Stimulated activated CD8-positive, alpha-beta memory T cell treated with anti-CD3 and anti-CD28 coated beads, Interleukin-2, amount 100 ng/mL, for 1 hour (primary cell): ENCODE measurements at regions not wholly inside any gene's neighbourhood (a gene's known extent, or its start where the extent isn't known, plus 50 kb on each side); places are given as distances from the start of the nearest gene placed in this dataset.

ENCODE experiments used
- DNase-seq, 2 donors: peaks; one replicate each; pipeline ENCODE4 v3.0.0-alpha.2; 2020; ENCODE audit warnings: low read depth in 2 of 2

DNA sequence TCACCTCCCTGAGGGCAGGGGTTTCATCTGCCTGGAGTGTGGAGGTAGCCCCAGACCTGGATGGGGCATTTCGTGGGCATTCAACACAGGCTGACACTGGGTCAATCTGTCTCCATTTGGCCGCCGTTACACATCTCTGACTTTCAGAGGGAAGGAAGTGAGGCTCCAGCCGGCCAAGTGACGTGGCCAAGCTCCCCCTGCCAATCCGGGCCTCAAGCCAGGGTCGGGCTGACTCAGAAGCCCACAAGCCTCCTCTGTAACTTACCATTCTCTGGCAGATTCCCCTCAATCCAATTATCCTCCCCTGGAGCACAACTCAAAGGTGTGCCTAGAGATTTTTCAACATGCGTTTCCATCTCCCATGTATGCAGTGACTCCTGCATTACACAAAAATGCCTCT lies 227.6 kb downstream of the KLF13 start:
- no peak for DNase-seq

DNA sequence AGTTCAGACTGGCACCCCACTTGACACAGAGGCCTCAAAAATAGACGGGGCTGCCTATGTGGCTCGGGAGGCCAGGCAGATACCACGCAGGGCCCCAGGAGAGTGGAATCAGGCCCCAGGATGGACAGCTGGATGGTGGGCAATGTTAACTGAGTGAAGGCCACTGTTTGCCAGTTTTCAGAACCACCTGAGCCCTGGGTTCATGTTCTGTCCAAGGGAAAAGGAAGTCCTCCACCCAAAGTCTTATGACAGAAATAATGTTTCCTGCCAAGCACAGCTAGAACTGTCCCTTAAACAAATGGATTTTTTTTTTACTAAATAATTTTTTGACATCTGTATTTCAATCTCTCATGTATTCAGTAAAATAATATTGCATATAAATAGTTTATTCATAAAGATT lies 228.4 kb downstream of the KLF13 start:
- DNase-seq, result no peak

DNA sequence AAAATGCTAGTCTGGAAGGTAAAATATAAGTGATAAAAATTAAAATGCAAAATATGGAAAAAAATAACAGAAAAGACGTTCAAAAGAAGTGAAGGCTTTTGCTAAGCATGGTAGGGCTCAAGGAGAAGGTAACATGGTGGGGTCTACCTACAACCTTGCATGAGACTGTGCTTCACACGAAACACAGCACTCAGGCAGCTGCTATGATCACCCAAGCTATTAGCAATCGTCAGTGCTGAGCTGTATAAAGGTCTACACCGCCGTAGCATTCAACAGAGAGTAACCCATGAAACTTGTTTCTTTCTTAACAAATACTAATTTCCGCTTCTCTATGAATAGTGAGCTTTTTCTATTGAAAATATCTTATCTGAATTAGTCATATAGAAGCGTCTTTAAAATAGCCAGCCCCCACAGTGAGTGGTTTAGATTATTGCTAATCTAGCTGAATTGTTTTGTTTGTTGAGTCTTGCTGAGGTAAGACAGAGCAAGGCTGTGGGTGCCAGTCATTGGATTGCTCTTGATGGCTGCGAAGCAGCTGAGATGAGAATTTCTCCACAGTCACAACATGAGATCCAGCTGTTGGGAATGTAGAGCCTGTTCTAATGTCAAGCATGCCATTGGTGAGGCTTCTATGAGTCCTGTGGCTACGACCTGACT lies 230.0 kb downstream of the KLF13 start:
- no peak for DNase-seq

DNA sequence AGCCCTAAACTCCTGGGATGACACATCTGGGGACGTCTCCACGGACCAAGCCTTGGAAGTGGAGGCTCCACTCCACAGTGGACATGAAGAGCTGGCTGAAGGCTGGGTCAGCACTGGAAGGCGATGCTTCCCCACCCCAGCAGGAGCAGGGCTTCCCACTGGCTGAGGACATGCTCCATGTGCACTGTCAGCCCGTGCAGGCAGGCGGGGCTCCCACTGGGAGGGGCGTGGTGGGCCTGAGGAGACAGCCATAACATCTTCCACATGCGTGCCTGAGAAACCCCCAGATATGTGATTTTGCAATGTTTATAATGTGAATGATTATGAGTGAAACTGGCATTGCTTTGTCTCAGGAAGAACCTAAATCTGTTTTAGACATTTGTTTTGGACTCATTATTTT lies 231.3 kb downstream of the KLF13 start:
- no peak for DNase-seq

DNA sequence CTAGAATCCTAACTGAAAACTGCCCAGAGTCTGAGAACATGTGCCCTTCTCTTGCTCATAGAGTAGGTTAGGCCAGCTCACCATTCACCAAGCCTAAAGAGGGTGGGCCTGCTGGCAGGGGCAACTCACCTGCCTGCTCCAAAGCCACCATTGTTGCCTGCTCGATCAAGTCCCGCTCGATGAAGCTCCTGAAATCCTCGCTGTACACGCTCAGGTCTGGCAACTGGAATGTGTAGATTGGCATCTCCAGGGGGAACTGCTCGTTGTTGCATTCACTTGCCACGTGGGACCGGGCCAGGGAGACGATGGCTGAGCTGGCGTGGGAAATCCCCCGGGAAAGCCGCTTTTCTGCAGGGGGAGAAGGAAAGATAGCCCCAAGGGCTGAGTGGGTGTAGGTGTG lies 232.2 kb downstream of the KLF13 start:
- no peak for DNase-seq

DNA sequence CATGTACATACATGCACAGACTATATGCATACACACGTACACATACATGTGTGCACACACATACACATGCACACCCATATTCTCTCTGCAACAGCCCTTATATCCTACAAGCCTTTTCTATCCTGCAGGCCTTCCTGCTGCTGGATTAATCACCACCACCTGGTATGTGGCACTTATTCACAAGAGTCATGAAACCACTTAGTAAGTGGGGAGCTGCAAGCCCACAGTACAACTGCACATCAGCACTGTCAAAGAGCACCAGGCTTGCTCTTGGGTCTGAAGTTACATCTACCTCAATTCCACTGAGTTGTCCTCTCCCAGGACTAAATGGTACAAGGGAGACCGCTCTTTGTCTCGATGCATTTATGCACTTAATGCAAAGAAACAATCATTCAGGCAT lies 233.2 kb downstream of the KLF13 start:
- DNase-seq, result no peak

DNA sequence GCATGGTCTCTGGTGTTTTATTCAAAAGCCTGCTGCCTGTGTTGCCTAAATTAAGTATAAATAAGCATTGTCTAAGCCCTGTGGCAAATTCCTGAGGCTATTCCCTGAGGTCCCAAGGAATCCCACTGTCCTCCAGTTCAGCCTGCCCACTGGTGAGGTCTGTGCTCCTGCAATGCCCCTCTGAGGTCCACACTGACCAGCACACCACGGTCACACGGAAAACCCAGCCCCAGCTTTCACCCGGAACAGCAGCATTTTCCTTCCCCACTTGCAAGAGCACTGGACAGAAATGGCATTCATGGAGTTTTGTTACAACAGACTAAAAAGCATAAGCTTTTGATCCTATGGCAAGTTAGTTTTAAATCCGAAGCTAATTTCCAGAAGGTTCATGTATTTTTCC lies 234.0 kb downstream of the KLF13 start:
- DNase-seq, result no peak

DNA sequence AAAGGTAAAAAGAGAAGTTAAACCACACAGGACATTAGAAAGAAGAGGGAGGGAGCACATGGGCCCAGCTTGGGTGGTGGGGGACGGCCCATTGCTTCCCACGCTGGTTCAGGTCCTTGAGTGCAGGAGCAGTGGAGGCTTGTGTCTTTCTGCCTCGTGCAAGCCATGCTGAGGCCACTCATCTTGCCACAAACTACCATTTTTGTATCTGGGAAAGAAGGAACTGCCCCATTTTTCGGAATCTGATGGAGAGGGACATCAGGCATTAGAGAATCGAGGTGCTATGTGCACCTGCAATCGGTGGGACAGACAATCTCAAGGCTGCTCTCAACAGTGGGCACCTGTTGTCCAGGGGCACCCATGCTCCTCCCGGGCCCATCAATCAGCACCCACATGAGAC lies 234.5 kb downstream of the KLF13 start:
- no peak for DNase-seq

DNA sequence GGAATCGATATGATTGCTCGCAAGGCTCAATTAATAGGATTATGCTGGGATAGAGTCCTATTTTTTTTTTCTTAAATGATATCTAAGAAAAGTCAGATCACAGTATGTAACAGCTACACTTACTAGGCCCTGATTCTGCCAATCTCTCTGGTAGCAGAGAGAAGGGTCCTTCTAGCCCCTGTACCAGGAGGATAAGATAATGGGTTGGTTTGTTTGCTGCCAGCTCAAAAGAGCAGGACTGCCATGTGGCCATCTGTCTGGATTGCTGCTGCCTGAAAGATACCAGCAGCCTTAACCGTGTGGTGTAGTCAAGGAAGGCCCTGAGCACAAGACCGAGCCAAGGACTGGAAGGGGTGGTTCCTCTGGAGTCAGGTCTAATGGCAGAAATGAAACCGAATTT lies 236.4 kb downstream of the KLF13 start:
- DNase-seq, result no peak

DNA sequence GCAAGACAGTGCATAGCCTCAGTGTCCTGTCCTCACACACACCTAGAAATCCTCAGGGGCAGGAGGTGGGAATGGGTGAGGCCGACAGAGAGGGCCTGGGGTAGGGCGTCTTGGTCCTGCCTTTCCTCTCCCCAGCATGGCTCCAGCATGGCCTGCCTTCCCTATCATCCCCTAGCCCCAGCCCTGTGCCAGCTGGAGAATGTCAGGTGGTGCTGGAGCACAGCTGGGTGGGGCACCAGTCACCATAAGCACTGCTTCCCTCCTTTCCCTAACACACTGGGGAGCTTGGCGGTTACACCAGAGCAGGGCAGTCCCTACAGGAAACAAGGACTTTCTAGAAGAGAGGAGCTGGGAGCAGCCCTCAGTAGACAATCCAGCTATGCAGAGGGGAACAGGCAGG lies 236.8 kb downstream of the KLF13 start:
- DNase-seq, result no peak

DNA sequence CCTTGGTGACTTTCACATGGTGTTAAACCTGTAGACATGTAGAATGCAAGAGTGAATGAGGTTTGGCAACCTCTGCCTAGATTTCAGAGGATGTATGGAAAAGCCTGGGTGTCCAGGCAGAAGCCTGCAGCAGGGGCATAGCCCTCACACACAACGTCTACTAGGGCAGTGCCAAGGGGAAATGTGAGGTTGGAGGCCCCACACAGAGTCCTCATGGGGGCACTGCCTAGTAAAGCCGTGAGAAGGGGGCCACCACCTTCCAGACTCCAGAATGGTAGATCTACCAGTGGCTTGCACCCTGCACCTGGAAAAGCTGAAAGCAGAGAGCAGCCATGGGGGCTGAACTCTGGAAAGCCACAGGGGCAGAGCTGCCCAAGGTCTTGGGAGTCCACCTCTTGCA lies 241.2 kb downstream of the KLF13 start:
- DNase-seq, result no peak

DNA sequence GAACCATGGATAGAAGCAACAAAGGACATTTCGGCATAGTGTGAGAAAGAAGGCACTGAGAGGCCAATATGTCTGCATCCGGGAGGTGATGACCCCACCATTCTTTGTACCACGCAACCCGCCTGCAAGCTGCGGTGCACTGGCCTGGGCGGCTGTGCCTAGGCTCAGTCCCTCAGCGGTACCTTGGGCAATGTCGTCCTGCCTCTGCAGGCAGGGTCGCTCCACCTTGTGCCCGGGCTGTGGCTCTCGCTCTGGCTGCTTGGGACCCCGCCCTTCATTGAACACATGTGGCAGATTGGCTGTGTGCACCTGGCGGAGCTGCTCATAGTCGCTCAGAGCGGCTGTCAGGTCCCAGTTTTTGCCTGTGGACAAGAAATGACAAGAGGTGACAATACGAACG lies 243.2 kb downstream of the KLF13 start:
- DNase-seq, result no peak

DNA sequence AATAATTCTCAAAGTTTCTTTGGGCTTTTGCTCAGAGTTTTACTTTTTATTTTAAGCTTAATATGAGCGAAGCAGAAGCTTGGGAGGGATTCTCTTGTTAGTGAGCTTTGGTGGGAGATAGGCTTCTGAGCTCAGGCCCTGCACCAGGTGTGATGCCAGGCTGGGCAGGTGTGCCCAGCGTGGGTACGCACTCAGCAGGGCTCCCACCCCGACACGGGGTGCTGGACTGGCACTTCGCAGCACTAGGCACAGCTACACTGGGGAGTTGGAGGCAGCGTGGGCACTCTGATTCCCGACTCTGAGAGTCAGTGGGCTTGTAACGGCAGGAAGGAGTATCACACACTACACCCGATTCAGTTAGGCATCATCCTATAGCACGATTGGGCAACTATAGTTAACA lies 244.0 kb downstream of the KLF13 start:
- no peak for DNase-seq

DNA sequence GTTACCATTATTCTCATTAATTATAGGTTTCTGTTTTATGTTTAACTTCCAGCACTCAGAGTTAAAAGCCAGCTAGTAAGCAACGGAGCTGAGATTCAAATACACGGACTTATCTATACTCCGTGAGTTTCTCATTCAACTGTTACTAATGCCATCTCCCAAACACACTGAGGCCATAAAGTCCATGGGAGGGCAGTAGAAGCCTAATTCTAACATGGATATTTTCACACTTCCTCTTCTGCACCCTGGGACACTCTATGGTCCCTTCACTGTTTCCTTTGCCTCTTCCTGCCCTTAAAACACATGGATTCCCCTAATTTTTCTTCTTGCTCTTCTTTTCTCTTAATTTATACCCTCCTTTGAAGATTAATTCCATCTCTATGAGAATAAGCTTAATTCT lies 245.0 kb downstream of the KLF13 start:
- DNase-seq, result no peak

DNA sequence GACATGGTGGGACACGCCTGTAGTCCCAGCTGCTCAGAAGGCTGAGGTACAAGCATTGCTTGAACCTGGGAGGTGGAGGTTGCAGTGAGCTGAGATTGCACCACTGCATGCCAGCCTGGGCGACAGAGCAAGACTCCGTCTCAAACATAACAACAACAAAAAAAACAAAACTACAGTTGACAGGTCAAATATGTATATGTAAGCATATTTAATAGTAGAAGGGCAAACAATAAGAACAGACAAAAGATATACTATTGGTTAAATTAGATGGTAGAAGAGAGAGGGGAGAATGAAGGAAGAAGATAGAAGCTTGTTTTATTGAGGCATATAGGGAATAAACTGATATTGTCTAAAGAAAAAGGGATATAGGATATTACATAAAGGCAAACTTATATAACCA lies 247.1 kb downstream of the KLF13 start:
- DNase-seq, result no peak

DNA sequence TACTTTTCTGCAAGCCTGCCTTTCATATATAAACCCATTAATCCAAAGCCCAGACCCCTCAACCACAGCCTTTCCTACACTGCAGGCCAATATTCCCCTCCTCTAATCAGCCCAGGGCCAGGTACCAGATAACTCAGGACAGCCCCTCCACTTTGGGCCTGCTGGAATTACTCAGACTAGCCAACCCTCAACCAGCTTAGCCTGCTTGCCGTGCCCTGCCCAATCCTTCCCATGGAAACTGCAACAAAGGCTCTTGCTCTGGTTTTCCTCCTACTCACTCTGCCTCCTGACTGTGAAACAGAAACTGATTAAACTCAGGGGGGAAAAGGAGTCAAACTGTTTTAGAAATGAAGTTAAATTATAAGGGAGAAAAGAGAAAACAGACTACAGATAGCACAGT lies 248.1 kb downstream of the KLF13 start:
- DNase-seq, result no peak

DNA sequence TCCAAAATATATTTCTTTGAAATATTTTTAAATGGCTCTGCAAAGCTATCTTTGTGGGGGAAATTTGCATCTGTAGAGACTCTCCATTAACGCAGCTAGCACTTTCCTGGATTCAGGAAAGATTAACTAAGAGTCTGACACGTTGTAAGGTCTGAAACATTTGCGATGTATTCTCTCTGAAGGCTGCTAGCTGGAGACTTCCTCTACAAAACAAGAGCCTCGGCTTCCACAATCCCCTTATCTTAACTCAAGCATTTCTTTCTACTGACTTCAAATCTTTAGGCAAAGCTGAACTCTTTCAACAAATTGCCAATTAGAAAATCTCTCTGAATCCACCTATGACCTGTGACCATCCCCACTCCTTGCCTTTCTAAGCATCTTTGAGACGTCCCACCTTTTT lies 250.5 kb downstream of the KLF13 start:
- DNase-seq, result no peak

DNA sequence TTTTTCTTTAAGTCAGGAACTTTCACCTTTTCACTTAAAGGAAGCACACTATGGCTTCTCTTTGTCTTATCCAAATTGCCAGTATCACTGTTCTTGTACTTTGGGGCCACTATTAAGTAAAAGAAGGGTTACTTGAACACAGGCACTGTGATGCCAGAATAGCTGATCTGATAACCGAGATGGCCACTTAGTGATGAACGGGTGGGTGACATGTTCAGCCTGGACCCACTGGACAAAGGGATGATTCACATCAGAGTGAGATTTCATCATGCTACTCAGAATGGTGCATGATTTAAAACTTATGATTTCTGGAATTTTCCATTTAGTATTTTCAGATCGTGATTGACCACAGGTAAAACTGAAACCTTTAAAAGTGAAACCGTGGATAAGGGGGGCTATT lies 252.6 kb downstream of the KLF13 start:
- DNase-seq, result no peak

DNA sequence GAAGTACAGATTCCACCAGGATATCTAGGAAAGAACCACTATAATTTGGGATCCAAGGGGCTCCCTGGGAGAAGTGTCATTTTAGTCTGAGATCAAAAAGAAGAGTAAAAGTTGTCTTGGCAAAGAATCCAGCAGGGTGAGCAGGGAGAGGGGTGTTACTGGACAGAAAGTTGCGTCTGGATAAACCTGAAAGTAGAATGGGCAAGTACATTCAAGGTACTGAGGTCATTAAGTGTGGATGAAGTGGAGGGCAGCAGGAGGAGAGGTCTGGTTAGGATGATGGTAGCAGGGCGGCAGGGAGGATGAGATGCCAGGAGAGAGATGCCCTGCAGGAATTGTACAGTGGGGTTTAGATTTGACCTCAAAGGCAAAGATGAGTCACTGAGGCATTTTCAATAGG lies 253.3 kb downstream of the KLF13 start:
- DNase-seq, result no peak

DNA sequence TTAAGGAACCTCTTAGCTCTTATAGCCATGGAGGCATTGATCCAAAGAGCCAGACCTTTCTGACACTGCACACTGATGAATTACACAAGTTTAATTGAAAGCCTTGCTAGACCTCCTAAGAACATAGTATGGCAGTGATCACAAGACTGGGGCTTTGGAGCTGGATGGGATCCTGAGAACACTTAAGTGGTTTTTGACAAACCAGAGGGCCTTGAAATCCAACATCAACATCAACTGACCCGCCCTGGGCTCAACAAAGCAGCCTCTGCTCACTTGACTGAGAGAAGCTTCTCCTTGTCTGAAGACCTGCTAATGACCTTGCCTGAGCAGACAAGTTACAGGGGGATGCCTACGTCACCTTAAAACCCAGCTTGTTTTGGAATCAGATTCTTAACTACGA lies 257.6 kb downstream of the KLF13 start:
- no peak for DNase-seq

DNA sequence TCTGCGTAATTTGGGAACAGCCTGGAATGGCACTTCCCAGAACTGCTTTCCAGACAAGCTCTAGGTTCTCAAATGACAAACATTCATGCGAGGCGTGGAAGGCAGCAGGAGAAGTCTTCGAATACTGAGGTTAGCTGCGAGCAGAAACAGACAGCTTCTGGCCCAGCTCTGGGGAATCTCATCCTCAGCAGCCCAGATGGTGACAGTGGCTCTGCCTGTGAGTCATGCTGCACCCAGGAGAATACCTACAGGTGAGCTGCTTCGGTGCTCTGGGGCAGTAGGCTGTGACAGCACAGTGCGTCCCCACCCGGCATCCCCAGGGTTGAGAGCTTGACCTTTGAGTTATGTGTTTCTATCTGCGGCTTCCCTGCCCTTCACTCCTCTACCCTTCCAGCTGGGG lies 258.6 kb downstream of the KLF13 start:
- DNase-seq, result no peak

DNA sequence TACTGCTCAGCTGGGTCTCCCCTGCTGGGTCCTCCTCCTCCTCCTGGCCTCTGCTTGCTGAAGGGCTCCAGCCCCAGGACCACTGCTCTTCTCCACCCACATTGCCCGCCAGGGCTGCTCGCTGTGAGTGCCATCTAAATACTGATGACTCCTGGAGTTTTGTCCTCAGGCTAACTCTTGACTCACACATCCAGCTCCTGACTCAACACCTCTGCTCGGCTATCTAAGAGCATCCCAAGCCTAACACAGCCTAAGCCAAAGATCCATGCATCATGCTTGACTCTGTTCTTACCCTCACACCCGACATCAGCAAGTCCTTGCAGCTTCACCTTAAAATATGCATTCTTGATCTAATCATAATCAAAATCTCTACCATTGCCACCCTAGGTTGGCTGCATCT lies 260.2 kb downstream of the KLF13 start:
- DNase-seq, result no peak

DNA sequence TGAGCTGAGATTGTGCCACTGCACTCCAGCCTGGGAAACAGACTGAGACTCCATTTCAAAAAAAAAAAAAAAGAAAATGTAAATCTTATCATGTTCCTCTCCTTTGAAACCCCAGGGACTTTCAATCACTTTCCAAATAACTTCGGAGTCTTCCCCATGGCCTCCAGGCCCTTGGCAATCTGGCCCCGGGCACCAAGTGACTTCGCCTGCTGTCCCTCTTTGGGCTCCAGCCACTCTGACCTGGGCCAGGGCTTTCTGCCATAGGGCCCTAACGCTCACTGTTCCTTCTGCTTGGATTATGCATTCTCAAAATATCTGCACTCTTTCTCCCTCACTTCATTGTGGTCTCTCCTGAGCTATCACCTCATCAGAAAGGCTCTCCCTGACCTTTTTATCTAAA lies 260.9 kb downstream of the KLF13 start:
- no peak for DNase-seq

DNA sequence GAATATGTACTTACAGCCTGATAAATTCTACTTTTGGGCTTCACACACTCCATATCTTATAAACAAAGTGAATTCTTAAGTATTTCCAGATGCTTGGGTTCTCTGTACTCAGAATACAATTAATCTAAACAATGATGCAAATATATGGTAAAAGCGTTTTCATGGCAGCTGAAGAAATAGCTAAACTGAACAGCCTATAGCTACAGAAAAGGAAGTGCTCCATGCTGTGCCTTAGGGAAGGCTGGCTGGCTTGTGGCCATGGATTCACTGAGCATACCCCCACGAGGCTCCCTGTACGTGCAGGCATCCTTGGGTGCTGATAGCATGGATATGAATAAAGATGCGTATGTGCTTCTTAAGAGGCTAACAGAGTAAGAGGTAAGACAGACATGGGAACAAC lies 264.0 kb downstream of the KLF13 start:
- no peak for DNase-seq

DNA sequence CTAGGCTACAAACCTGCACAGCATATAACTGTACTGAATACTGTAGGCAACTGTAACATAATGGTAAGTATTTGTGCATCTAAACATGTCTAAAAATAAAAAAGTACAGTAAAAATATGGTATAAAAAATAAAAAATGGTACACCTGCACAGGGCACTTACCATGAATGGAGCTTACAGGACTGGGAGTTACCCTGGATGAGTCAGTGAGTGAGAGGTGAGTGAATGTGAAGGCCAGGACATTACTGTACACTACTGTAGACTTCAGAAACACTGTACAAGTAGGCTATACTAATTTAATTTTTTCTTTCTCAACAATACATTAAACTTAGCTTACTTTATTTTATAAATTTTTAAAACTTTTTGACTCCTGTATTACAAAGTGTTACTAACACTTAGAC lies 265.3 kb downstream of the KLF13 start:
- DNase-seq, result no peak
